DOHH2 (cell line): ENCODE measurements at regions not wholly inside any gene's neighbourhood (a gene's known extent, or its start where the extent isn't known, plus 50 kb on each side); places are given as distances from the start of the nearest gene placed in this dataset.
"Not testable (repeated sequence)": the region's sequence is repeated elsewhere in the genome, so short reads cannot be mapped to it uniquely, and the experiment has no call there.

Experiments used
- H3F3A ChIP-seq: fragments of 200-600 bp; sonication (generic), shearing (Covaris generic); 2 replicates; pipeline ENCODE4 v1.6.0; 2016; ENCODE audit warnings: antibody characterized with exemption, mild to moderate bottlenecking; ENCODE audit not compliant: control insufficient read depth, insufficient read depth
- H3K27ac ChIP-seq: fragments of 200-600 bp; sonication (generic); 2 replicates; pipeline ENCODE4 v1.5.1; 2014; ENCODE audit warnings: low read depth, mild to moderate bottlenecking, low read length, moderate library complexity
- H3K27me3 ChIP-seq: fragments of 200-600 bp; sonication (generic); 2 replicates; pipeline ENCODE4 v1.6.1; 2014; ENCODE audit warnings: mild to moderate bottlenecking, low read length, mixed read lengths; ENCODE audit not compliant: control insufficient read depth
- H3K36me3 ChIP-seq: fragments of 200-600 bp; sonication (generic); 2 replicates; pipeline ENCODE4 v1.6.1; 2014; ENCODE audit warnings: mild to moderate bottlenecking, low read length, moderate library complexity, mixed read lengths; ENCODE audit not compliant: control insufficient read depth
- H3K4me1 ChIP-seq: fragments of 200-600 bp; sonication (generic); 2 replicates; pipeline ENCODE4 v1.6.1; 2014; ENCODE audit warnings: mild to moderate bottlenecking, low read length, mixed read lengths; ENCODE audit not compliant: control insufficient read depth
- H3K4me2 ChIP-seq: fragments of 200-600 bp; sonication (generic); 2 replicates; pipeline ENCODE4 v1.6.0; 2014; ENCODE audit warnings: mild to moderate bottlenecking, low read length, moderate library complexity
- H3K4me3 ChIP-seq: fragments of 200-600 bp; sonication (generic); 2 replicates; pipeline ENCODE4 v1.5.1; 2014; ENCODE audit warnings: mild to moderate bottlenecking, low read length, mixed read lengths
- H3K79me2 ChIP-seq: fragments of 200-600 bp; sonication (generic); 2 replicates; pipeline ENCODE4 v1.6.1; 2014; ENCODE audit warnings: mild to moderate bottlenecking, low read length, mixed read lengths; ENCODE audit not compliant: control insufficient read depth
- H3K9me2 ChIP-seq: fragments of 200-600 bp; sonication (generic); replicated peaks from 2 replicates; pipeline ENCODE4 v1.6.1; 2014; ENCODE audit warnings: mild to moderate bottlenecking, low read length, mixed read lengths; ENCODE audit not compliant: control insufficient read depth
- H3K9me3 ChIP-seq: fragments of 200-600 bp; sonication (generic); 2 replicates; pipeline ENCODE4 v1.6.1; 2014; ENCODE audit warnings: antibody characterized with exemption, low read length, mixed read lengths; ENCODE audit not compliant: control insufficient read depth, insufficient read depth
- H4K20me1 ChIP-seq: fragments of 200-600 bp; sonication (generic); 2 replicates; pipeline ENCODE4 v1.6.0; 2014; ENCODE audit warnings: low read depth, mild to moderate bottlenecking, antibody characterized with exemption, low read length, moderate library complexity; ENCODE audit not compliant: control insufficient read depth, insufficient read depth
- EZH2phosphoT487 ChIP-seq: fragments of 200-600 bp; sonication (generic); IDR thresholded peaks from 2 replicates; pipeline ENCODE4 v1.6.1; 2017; ENCODE audit warnings: borderline replicate concordance, mild to moderate bottlenecking, antibody characterized with exemption, low read length, moderate library complexity, mixed read lengths
- TF ChIP-seq, protein P1 (sequence below): fragments of 200-600 bp; sonication (generic); IDR thresholded peaks from one replicate; pipeline ENCODE4 v1.5.1; 2014; ENCODE audit warnings: antibody characterized with exemption, mild to moderate bottlenecking, low read depth, low read length; ENCODE audit not compliant: poor library complexity, severe bottlenecking

DNA sequence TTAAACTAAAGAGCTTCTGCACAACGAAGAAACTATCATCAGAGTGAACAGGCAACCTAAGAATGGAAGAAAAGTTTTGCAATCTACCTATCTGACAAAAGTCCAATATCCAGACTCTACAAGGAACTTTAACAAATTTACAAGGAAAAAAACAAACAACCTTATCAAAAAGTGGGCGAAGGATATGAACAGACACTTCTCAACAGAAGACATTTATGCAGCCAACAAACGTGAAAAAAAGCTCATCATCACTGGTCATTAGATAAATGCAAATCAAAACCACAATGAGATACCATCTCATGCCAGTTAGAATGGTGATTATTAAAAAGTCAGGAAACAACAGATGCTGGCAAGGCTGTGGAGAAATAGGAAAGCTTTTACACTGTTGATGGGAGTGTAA is 55.5 kb upstream of the XPO1 start:
- not testable (repeated sequence) for H3K4me3 ChIP-seq, H3K27me3 ChIP-seq, H4K20me1 ChIP-seq, H3F3A ChIP-seq, H3K9me2 ChIP-seq, H3K27ac ChIP-seq, H3K4me2 ChIP-seq, H3K79me2 ChIP-seq, H3K9me3 ChIP-seq, H3K4me1 ChIP-seq, H3K36me3 ChIP-seq

DNA sequence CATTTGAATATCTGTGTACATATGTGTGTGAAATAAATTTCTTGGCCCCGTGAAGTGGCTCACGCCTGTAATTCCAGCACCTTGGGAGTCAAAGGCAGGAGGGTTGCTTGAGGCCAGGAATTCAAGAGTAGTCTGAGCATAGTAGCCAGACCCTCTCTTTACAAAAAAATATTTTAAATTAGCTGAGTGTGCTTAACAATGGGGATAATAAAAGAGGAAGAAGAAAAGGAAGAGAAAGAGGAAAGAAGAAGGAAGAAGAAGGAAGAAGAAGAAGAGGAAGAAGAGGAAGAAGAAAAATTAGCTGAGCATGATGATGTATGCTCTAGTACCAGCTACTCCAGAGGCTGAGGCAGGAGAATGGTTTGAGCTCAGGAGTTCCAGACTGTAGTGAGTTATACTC is 52.1 kb upstream of the XPO1 start:
- no peak overlapping the region for H3K4me2 ChIP-seq
- peaks cover 5% of the 10 kb centered on the region for H3K4me1 ChIP-seq
- TF ChIP-seq, protein P1, sequence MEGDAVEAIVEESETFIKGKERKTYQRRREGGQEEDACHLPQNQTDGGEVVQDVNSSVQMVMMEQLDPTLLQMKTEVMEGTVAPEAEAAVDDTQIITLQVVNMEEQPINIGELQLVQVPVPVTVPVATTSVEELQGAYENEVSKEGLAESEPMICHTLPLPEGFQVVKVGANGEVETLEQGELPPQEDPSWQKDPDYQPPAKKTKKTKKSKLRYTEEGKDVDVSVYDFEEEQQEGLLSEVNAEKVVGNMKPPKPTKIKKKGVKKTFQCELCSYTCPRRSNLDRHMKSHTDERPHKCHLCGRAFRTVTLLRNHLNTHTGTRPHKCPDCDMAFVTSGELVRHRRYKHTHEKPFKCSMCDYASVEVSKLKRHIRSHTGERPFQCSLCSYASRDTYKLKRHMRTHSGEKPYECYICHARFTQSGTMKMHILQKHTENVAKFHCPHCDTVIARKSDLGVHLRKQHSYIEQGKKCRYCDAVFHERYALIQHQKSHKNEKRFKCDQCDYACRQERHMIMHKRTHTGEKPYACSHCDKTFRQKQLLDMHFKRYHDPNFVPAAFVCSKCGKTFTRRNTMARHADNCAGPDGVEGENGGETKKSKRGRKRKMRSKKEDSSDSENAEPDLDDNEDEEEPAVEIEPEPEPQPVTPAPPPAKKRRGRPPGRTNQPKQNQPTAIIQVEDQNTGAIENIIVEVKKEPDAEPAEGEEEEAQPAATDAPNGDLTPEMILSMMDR: no peak
- no peak for TF ChIP-seq EZH2phosphoT487
- H3K9me2 ChIP-seq: no peaks in the 10 kb centered on the region
- no peaks in the 10 kb centered on the region for H3K9me3 ChIP-seq
- no peaks in the 10 kb centered on the region for H4K20me1 ChIP-seq
- no peaks in the 10 kb centered on the region for H3K36me3 ChIP-seq
- H3K27ac ChIP-seq: no peak overlapping the region
- H3F3A ChIP-seq: no peaks in the 10 kb centered on the region
- H3K79me2 ChIP-seq: no peaks in the 10 kb centered on the region
- no peak overlapping the region for H3K4me3 ChIP-seq
- H3K27me3 ChIP-seq: no peaks in the 10 kb centered on the region; the same call in 1 of the 2 replicates

DNA sequence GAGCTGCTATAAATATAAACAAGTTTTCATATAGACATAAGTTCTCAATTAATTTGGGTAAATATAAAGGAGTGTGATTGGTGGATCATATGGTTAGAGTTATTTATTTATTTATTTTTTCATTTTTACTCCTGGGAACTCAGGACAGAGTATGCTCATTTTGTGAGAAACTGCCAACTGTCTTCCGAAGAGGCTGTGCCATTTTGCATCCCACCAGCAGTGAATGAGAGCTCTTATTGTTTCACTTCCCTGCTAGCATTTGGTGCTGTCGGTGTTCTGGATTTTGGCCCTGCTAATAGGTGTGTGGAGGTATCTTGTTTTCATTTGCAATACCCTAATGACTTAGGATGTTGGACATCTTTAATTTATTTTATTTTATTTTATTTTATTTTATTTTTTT is 50.4 kb upstream of the XPO1 start:
- Histone ChIP-seq H3K4me3 (no peak overlapping the region), H3K27ac (no peak overlapping the region), H3K27me3 (no peaks in the 10 kb centered on the region; the same call in 1 of the 2 replicates), H3K79me2 (no peaks in the 10 kb centered on the region), H3K4me2 (no peak overlapping the region), H3K9me3 (no peaks in the 10 kb centered on the region), H3K36me3 (no peaks in the 10 kb centered on the region), H4K20me1 (no peaks in the 10 kb centered on the region), H3K4me1 (peaks cover 5% of the 10 kb centered on the region), H3F3A (no peaks in the 10 kb centered on the region), H3K9me2 (no peaks in the 10 kb centered on the region)
- TF ChIP-seq, protein P1: no peak
- no peak for TF ChIP-seq EZH2phosphoT487
